DND-41 (cell line): ENCODE measurements at regions not wholly inside any gene's neighbourhood (a gene's known extent, or its start where the extent isn't known, plus 50 kb on each side); places are given as distances from the start of the nearest gene placed in this dataset.
"Not testable (repeated sequence)": the region's sequence is repeated elsewhere in the genome, so short reads cannot be mapped to it uniquely, and the experiment has no call there.

Experiments used
- ATAC-seq: fragments of 200-7000 bp; cut with Tn5 transposase; 3 replicates; pipeline ENCODE4 v1.9.1; 2021; ENCODE audit warnings: low read depth; ENCODE audit not compliant: insufficient read depth
- DNase-seq: peaks from one replicate; pipeline ENCODE4 v3.0.0-alpha.2; 2020
- H2AFZ ChIP-seq: 2 replicates; pipeline ENCODE4 v1.6.0; 2012; ENCODE audit warnings: low read depth, low read length
- H3K27ac ChIP-seq: 2 replicates; pipeline ENCODE4 v1.5.1; 2012; ENCODE audit warnings: low read length, inconsistent platforms
- H3K27me3 ChIP-seq: fragments of 200-600 bp; sonication (generic); 2 replicates; pipeline ENCODE4 v1.6.0; 2012; ENCODE audit warnings: low read length, mild to moderate bottlenecking, inconsistent platforms; ENCODE audit not compliant: insufficient read depth, poor library complexity
- H3K36me3 ChIP-seq: 2 replicates; pipeline ENCODE4 v1.5.1; 2012; ENCODE audit warnings: low read length, inconsistent platforms; ENCODE audit not compliant: insufficient read depth
- H3K4me1 ChIP-seq: 2 replicates; pipeline ENCODE4 v1.5.1; 2012; ENCODE audit warnings: mild to moderate bottlenecking, low read length; ENCODE audit not compliant: insufficient read depth
- H3K4me2 ChIP-seq: 2 replicates; pipeline ENCODE4 v1.6.0; 2012; ENCODE audit warnings: mild to moderate bottlenecking, moderate library complexity, low read length, inconsistent platforms; ENCODE audit not compliant: insufficient read depth
- H3K4me3 ChIP-seq, 2 experiments: fragments of 200-600 bp in 1 of 2; shearing (Covaris generic) in 1 of 2; 2 replicates each; pipeline ENCODE4 v1.5.1; 2012 to 2016; ENCODE audit warnings: inconsistent platforms in 2 of 2, low read length in 2 of 2, mild to moderate bottlenecking in 2 of 2, low read depth in 1 of 2, moderate library complexity in 1 of 2
- H3K79me2 ChIP-seq: 2 replicates; pipeline ENCODE4 v1.6.0; 2012; ENCODE audit warnings: low read length, inconsistent platforms; ENCODE audit not compliant: insufficient read depth
- H3K9ac ChIP-seq: 2 replicates; pipeline ENCODE4 v1.6.0; 2012; ENCODE audit warnings: low read depth, mild to moderate bottlenecking, inconsistent platforms, low read length, moderate library complexity
- H3K9me3 ChIP-seq: 2 replicates; pipeline ENCODE4 v1.5.1; 2012; ENCODE audit warnings: low read length, moderate library complexity, mild to moderate bottlenecking, inconsistent platforms; ENCODE audit not compliant: insufficient read depth, severe bottlenecking
- H4K20me1 ChIP-seq: 2 replicates; pipeline ENCODE4 v1.6.0; 2012; ENCODE audit warnings: low read length; ENCODE audit not compliant: insufficient read depth
- EZH2 ChIP-seq: IDR thresholded peaks from 3 replicates; pipeline ENCODE4 v1.6.1; 2012; ENCODE audit warnings: borderline replicate concordance, low read depth, mild to moderate bottlenecking, moderate library complexity, low read length, inconsistent platforms; ENCODE audit not compliant: severe bottlenecking
- TF ChIP-seq, protein P1 (sequence below): IDR thresholded peaks from 2 replicates; pipeline ENCODE4 v1.5.1; 2012; ENCODE audit warnings: borderline replicate concordance, low read length, moderate library complexity, mild to moderate bottlenecking; ENCODE audit not compliant: poor library complexity, severe bottlenecking; ENCODE audit errors: extremely low read depth

DNA sequence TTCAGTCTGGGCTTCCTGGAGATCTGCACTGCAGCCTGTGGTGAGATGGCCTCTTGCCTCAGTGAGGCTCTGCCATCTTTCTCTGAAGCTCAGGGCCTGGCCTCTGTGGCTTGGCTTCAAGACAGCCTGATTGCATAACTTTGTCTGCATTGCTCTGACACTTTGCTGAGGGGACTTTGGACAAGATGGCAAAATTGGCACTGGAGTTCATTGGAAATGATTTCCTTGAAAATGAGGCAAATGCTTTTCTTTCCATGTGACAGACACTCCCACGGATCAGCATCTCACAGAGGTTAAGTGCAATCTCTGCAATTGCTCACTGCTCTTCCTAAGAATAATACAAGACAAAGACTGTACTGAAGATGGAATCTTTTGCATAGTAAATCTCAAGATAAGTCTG, 166.8 kb downstream of the KCNS3 start:
- Histone ChIP-seq H3K27me3 (no peaks in the 10 kb centered on the region), H3K27ac (no peak overlapping the region), H3K36me3 (no peaks in the 10 kb centered on the region), H3K4me3 (no peak overlapping the region), H3K79me2 (no peaks in the 10 kb centered on the region), H3K4me2 (no peak overlapping the region), H2AFZ (no peak overlapping the region), H4K20me1 (no peaks in the 10 kb centered on the region), H3K9ac (no peak overlapping the region), H3K4me1 (no peaks in the 10 kb centered on the region), H3K9me3 (no peaks in the 10 kb centered on the region)
- DNase-seq, result no peak
- ATAC-seq, result no peak
- TF ChIP-seq, protein P1, sequence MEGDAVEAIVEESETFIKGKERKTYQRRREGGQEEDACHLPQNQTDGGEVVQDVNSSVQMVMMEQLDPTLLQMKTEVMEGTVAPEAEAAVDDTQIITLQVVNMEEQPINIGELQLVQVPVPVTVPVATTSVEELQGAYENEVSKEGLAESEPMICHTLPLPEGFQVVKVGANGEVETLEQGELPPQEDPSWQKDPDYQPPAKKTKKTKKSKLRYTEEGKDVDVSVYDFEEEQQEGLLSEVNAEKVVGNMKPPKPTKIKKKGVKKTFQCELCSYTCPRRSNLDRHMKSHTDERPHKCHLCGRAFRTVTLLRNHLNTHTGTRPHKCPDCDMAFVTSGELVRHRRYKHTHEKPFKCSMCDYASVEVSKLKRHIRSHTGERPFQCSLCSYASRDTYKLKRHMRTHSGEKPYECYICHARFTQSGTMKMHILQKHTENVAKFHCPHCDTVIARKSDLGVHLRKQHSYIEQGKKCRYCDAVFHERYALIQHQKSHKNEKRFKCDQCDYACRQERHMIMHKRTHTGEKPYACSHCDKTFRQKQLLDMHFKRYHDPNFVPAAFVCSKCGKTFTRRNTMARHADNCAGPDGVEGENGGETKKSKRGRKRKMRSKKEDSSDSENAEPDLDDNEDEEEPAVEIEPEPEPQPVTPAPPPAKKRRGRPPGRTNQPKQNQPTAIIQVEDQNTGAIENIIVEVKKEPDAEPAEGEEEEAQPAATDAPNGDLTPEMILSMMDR, result no peak
- TF ChIP-seq EZH2, result no peak

DNA sequence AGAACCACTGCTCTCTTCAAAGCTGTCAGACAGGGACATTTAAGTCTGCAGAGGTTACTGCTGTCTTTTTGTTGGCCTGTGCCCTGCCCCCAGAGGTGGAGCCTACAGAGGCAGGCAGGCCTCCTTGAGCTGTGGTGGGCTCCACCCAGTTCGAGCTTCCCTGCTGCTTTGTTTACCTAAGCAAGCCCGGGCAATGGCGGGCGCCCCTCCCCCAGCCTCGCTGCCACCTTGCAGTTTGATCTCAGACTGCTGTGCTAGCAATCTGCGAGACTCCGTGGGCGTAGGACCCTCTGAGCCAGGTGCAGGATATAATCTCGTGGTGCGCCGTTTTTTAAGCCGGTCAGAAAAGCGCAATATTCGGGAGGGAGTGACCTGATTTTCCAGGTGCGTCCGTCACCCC, 138.9 kb downstream of the KCNS3 start:
- not testable (repeated sequence) for ATAC-seq, H3K79me2 ChIP-seq, H3K36me3 ChIP-seq, DNase-seq, H3K9me3 ChIP-seq, H3K27ac ChIP-seq, H3K4me2 ChIP-seq, H4K20me1 ChIP-seq, H3K27me3 ChIP-seq, H3K4me3 ChIP-seq, H3K4me1 ChIP-seq, H3K9ac ChIP-seq, H2AFZ ChIP-seq

DNA sequence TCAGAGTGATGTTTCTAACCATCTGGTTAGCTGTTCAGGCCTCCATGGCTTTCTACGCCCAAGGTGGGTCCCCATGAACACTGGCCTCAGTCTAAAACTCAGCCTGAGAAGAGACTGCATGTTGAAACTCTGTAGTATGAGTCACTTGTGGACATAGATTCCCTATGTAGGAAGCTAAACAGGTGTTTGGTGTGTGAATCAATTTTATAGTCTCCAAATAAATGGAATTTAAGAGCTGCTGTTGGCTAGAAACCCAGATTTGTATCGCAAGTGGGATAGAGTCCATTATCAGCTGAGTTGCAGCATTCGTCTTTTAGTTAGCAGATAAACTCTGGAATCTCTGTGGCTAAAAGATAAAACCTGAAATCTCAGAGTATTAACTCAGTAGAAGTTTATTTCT, 131.4 kb downstream of the KCNS3 start:
- H3K27ac ChIP-seq, result no peak overlapping the region
- no peaks in the 10 kb centered on the region for H3K36me3 ChIP-seq
- TF ChIP-seq, protein P1, result no peak
- no peak for TF ChIP-seq EZH2
- ATAC-seq, result no peak
- H3K4me1 ChIP-seq, result no peaks in the 10 kb centered on the region
- no peaks in the 10 kb centered on the region for H3K9me3 ChIP-seq
- no peaks in the 10 kb centered on the region for H3K27me3 ChIP-seq
- H3K4me2 ChIP-seq, result no peak overlapping the region
- H3K9ac ChIP-seq, result no peak overlapping the region
- DNase-seq, result no peak
- H3K79me2 ChIP-seq, result no peaks in the 10 kb centered on the region
- H4K20me1 ChIP-seq, result no peaks in the 10 kb centered on the region
- H3K4me3 ChIP-seq, result no peak overlapping the region
- H2AFZ ChIP-seq, result no peak overlapping the region

DNA sequence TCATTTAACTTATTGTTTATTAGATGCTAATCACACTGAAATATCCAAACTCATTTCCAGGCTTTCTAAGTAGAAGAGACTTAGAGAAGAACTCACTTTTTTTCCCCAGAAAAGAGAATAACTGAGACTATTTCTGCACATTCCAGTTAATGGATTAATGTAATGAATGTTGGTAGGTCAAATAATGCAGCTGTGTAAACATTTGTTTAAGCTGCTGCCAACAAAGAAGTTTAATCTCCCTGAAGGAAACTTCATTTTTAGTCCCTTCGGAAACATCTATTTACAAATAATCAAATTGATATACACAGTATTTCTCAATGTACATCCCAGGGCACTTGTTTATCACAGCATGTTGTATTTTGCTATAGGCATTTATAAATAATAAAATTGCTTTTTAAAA, 126.9 kb downstream of the KCNS3 start:
- H3K79me2 ChIP-seq, result no peaks in the 10 kb centered on the region
- no peak overlapping the region for H2AFZ ChIP-seq
- no peak for DNase-seq
- H3K4me3 ChIP-seq, result no peak overlapping the region
- H3K27me3 ChIP-seq, result no peaks in the 10 kb centered on the region
- ATAC-seq, result no peak
- H3K9me3 ChIP-seq, result no peaks in the 10 kb centered on the region
- no peaks in the 10 kb centered on the region for H3K36me3 ChIP-seq
- H3K9ac ChIP-seq, result no peak overlapping the region
- H4K20me1 ChIP-seq, result no peaks in the 10 kb centered on the region
- no peak overlapping the region for H3K27ac ChIP-seq
- no peaks in the 10 kb centered on the region for H3K4me1 ChIP-seq
- H3K4me2 ChIP-seq, result no peak overlapping the region
- TF ChIP-seq, protein P1, result no peak
- no peak for TF ChIP-seq EZH2
